H9 (cell line): ENCODE measurements at regions not wholly inside any gene's neighbourhood (a gene's known extent, or its start where the extent isn't known, plus 50 kb on each side); places are given as distances from the start of the nearest gene placed in this dataset.

ENCODE experiments used
- DNase-seq: peaks from one replicate; pipeline ENCODE4 v3.0.0-alpha.2; 2017
- H2AFZ ChIP-seq: one replicate; pipeline ENCODE4 v1.6.1; 2013; ENCODE audit warnings: mild to moderate bottlenecking, low read length, control low read depth, moderate library complexity
- H2AK5ac ChIP-seq: 2 replicates; pipeline ENCODE4 v1.6.1; 2013; ENCODE audit warnings: low read length, control low read depth, mixed read lengths; ENCODE audit not compliant: insufficient read length
- H2BK120ac ChIP-seq: one replicate; pipeline ENCODE4 v1.6.1; 2013; ENCODE audit warnings: low read depth, mild to moderate bottlenecking, low read length, control low read depth, inconsistent platforms; ENCODE audit not compliant: poor library complexity, severe bottlenecking
- H2BK12ac ChIP-seq: 2 replicates; pipeline ENCODE4 v1.6.1; 2013; ENCODE audit warnings: low read length, control low read depth, mixed read lengths, low read depth; ENCODE audit not compliant: insufficient read length
- H2BK15ac ChIP-seq: 2 replicates; pipeline ENCODE4 v1.6.1; 2013; ENCODE audit warnings: low read depth, low read length, control low read depth
- H2BK20ac ChIP-seq: one replicate; pipeline ENCODE4 v1.6.1; 2013; ENCODE audit warnings: low read depth, mild to moderate bottlenecking, low read length, control low read depth, inconsistent platforms; ENCODE audit not compliant: poor library complexity, severe bottlenecking
- H2BK5ac ChIP-seq: 2 replicates; pipeline ENCODE4 v1.6.1; 2013; ENCODE audit warnings: low read length, control low read depth, mixed read lengths; ENCODE audit not compliant: insufficient read length
- H3K14ac ChIP-seq: 2 replicates; pipeline ENCODE4 v1.6.1; 2013; ENCODE audit warnings: low read length, control low read depth; ENCODE audit not compliant: insufficient read depth
- H3K18ac ChIP-seq: 2 replicates; pipeline ENCODE4 v1.6.1; 2013; ENCODE audit warnings: low read depth, mild to moderate bottlenecking, mixed read lengths, low read length, control low read depth; ENCODE audit not compliant: insufficient read length
- H3K23ac ChIP-seq: 2 replicates; pipeline ENCODE4 v1.6.1; 2013; ENCODE audit warnings: low read length, control low read depth, mixed read lengths, low read depth; ENCODE audit not compliant: insufficient read length
- H3K23me2 ChIP-seq: 2 replicates; pipeline ENCODE4 v1.6.1; 2013; ENCODE audit warnings: low read depth, mild to moderate bottlenecking, mixed read lengths, low read length, control low read depth; ENCODE audit not compliant: insufficient read length, poor library complexity, severe bottlenecking
- H3K27ac ChIP-seq: 2 replicates; pipeline ENCODE4 v1.5.1; 2013; ENCODE audit warnings: low read length, control low read depth, mixed read lengths, low read depth; ENCODE audit not compliant: insufficient read length
- H3K27me3 ChIP-seq: 2 replicates; pipeline ENCODE4 v1.6.1; 2013; ENCODE audit warnings: low read length, control low read depth, inconsistent platforms; ENCODE audit not compliant: insufficient read depth
- H3K4ac ChIP-seq: 2 replicates; pipeline ENCODE4 v1.6.1; 2013; ENCODE audit warnings: low read depth, mild to moderate bottlenecking, control low read depth, inconsistent platforms, low read length, moderate library complexity
- H3K4me1 ChIP-seq: 2 replicates; pipeline ENCODE4 v1.6.1; 2013; ENCODE audit warnings: low read length, control low read depth, inconsistent platforms; ENCODE audit not compliant: insufficient read depth
- H3K4me2 ChIP-seq: 2 replicates; pipeline ENCODE4 v1.6.1; 2013; ENCODE audit warnings: low read length, control low read depth, mixed read lengths; ENCODE audit not compliant: insufficient read length, insufficient read depth
- H3K56ac ChIP-seq: 2 replicates; pipeline ENCODE4 v1.6.1; 2013; ENCODE audit warnings: low read depth, mild to moderate bottlenecking, mixed read lengths, low read length, control low read depth; ENCODE audit not compliant: insufficient read length
- H3K79me1 ChIP-seq: 2 replicates; pipeline ENCODE4 v1.6.1; 2013; ENCODE audit warnings: low read depth, mild to moderate bottlenecking, moderate library complexity, low read length, control low read depth, inconsistent platforms; ENCODE audit not compliant: insufficient read depth, poor library complexity, severe bottlenecking
- H3K79me2 ChIP-seq: 2 replicates; pipeline ENCODE4 v1.6.1; 2013; ENCODE audit warnings: low read length, control low read depth, inconsistent platforms; ENCODE audit not compliant: insufficient read depth
- H3K9ac ChIP-seq: 2 replicates; pipeline ENCODE4 v1.6.1; 2013; ENCODE audit warnings: low read length, control low read depth, mixed read lengths; ENCODE audit not compliant: insufficient read length; ENCODE audit errors: extremely low read depth
- H3K9me3 ChIP-seq: one replicate; pipeline ENCODE4 v1.6.1; 2013; ENCODE audit warnings: low read depth, low read length, inconsistent platforms; ENCODE audit not compliant: control insufficient read depth
- H3T11ph ChIP-seq: one replicate; pipeline ENCODE4 v1.6.1; 2013; ENCODE audit warnings: mild to moderate bottlenecking, low read length, control low read depth, inconsistent platforms
- H4K20me1 ChIP-seq: one replicate; pipeline ENCODE4 v1.6.1; 2013; ENCODE audit not compliant: control insufficient read depth, insufficient read length, insufficient read depth
- H4K5ac ChIP-seq: 2 replicates; pipeline ENCODE4 v1.6.1; 2013; ENCODE audit warnings: low read depth, mild to moderate bottlenecking, mixed read lengths, low read length, control low read depth; ENCODE audit not compliant: insufficient read length
- H4K8ac ChIP-seq: replicated peaks from 2 replicates; pipeline ENCODE4 v1.6.1; 2013; ENCODE audit warnings: low read length, control low read depth, mixed read lengths, low read depth; ENCODE audit not compliant: insufficient read length
- H4K91ac ChIP-seq: 2 replicates; pipeline ENCODE4 v1.6.1; 2013; ENCODE audit warnings: low read depth, mild to moderate bottlenecking, moderate library complexity, mixed read lengths, low read length, control low read depth; ENCODE audit not compliant: insufficient read length
- H3K27ac Mint-ChIP-seq, 3 experiments: 2 replicates in 2 of 3; 3 replicates in 1 of 3; pipeline ENCODE4 v1.8.0; 2020 to 2021; ENCODE audit warnings: mixed read lengths in 3 of 3, mild to moderate bottlenecking in 1 of 3, moderate library complexity in 1 of 3
- H3K27me3 Mint-ChIP-seq: 2 replicates; pipeline ENCODE4 v1.8.0; 2021; ENCODE audit warnings: low read depth, mild to moderate bottlenecking, moderate library complexity, mixed read lengths
- H3K36me3 Mint-ChIP-seq, 3 experiments: 2 replicates in 2 of 3; 3 replicates in 1 of 3; pipeline ENCODE4 v1.8.0; 2020 to 2021; ENCODE audit warnings: low read depth in 3 of 3, mixed read lengths in 3 of 3; ENCODE audit not compliant: insufficient read depth in 1 of 3
- H3K4me1 Mint-ChIP-seq, 2 experiments: 2 replicates each; pipeline ENCODE4 v1.8.0; 2020; ENCODE audit warnings: mixed read lengths in 2 of 2
- H3K4me3 Mint-ChIP-seq, 2 experiments: 2 replicates in 1 of 2; 3 replicates in 1 of 2; pipeline ENCODE4 v1.8.0; 2020 to 2021; ENCODE audit warnings: mild to moderate bottlenecking in 2 of 2, mixed read lengths in 2 of 2, moderate library complexity in 1 of 2
- H3K9me3 Mint-ChIP-seq, 2 experiments: 2 replicates in 1 of 2; 3 replicates in 1 of 2; pipeline ENCODE4 v1.8.0; 2020; ENCODE audit warnings: mild to moderate bottlenecking in 2 of 2, mixed read lengths in 2 of 2, moderate library complexity in 1 of 2
- CTCF ChIP-seq: fragments of 200-600 bp; sonication (generic); conservative IDR thresholded peaks from 3 replicates; pipeline ENCODE4 v1.8.0; 2021; ENCODE audit warnings: antibody characterized with exemption, mild to moderate bottlenecking
- WGBS: extraction: QIAGEN DNeasy Blood & Tissue Kit; methylation state at CpG from one replicate; pipeline ENCODE4 v1.1.7; 2013; ENCODE audit warnings: missing lambda C conversion rate, low lambda C conversion rate, mixed read lengths; ENCODE audit not compliant: insufficient read length; ENCODE audit errors: extremely low coverage; 5-methylcytosine and 5-hydroxymethylcytosine counted together

GRCh38 chr4:81923140-81923539 is 450.7 kb downstream of the HNRNPD start:
- H3K27me3 Mint-ChIP-seq: no peaks in the 10 kb centered on the region
- Histone ChIP-seq H3K14ac (no peak overlapping the region), H2AK5ac (no peak overlapping the region)

More at GRCh38 chr4:81923140-81923539, 450.7 kb downstream of the HNRNPD start:
- Histone ChIP-seq H3K79me1 (no peaks in the 10 kb centered on the region), H3K9ac (no peak overlapping the region), H3K4me2 (no peak overlapping the region), H4K20me1 (no peaks in the 10 kb centered on the region), H2BK12ac (no peak overlapping the region), H3K4ac (no peak overlapping the region), H3K18ac (no peak overlapping the region), H2AFZ (no peak overlapping the region), H2BK5ac (no peak overlapping the region), H3K27ac (no peak overlapping the region), H3K79me2 (no peaks in the 10 kb centered on the region), H3K4me1 (no peaks in the 10 kb centered on the region), H3K23ac (no peak overlapping the region), H4K5ac (no peak overlapping the region), H2BK20ac (no peak overlapping the region), H3K27me3 (no peaks in the 10 kb centered on the region; the same call in 1 of the 2 replicates), H2BK120ac (no peak overlapping the region), H3K23me2 (no peaks in the 10 kb centered on the region), H3K56ac (no peak overlapping the region), H4K8ac (no peak overlapping the region), H4K91ac (no peak overlapping the region), H2BK15ac (no peak overlapping the region), H3T11ph (no peak overlapping the region), H3K9me3 (no peaks in the 10 kb centered on the region)
- DNase-seq: no peak
- no peaks in the 10 kb centered on the region for H3K9me3 Mint-ChIP-seq
- TF ChIP-seq CTCF: no peak
- WGBS: no CpG with 5 or more reads among the region's 2 CpGs
- H3K4me1 Mint-ChIP-seq: no peaks in the 10 kb centered on the region
- no peaks in the 10 kb centered on the region for H3K36me3 Mint-ChIP-seq
- H3K4me3 Mint-ChIP-seq: no peak overlapping the region
- H3K27ac Mint-ChIP-seq: no peak overlapping the region
